Mucosa of rectum (tissue), 2 donors: ENCODE measurements at regions not wholly inside any gene's neighbourhood (a gene's known extent, or its start where the extent isn't known, plus 50 kb on each side); places are given as distances from the start of the nearest gene placed in this dataset.

Experiments used
- H3K27ac ChIP-seq, 2 donors: one replicate each; pipeline ENCODE4 v1.7.0; 2013; ENCODE audit warnings: inconsistent platforms in 2 of 2, low read depth in 2 of 2, low read length in 2 of 2
- H3K27me3 ChIP-seq, 2 donors: one replicate each; pipeline ENCODE4 v1.7.0; 2013; ENCODE audit warnings: low read length in 2 of 2; ENCODE audit not compliant: control insufficient read depth in 2 of 2, insufficient read depth in 2 of 2
- H3K36me3 ChIP-seq, 2 donors: one replicate each; pipeline ENCODE4 v1.7.0; 2013; ENCODE audit warnings: low read length in 2 of 2; ENCODE audit not compliant: control insufficient read depth in 2 of 2, insufficient read depth in 2 of 2
- H3K4me1 ChIP-seq, 2 donors: one replicate each; pipeline ENCODE4 v1.7.0; 2013; ENCODE audit warnings: low read length in 2 of 2, mild to moderate bottlenecking in 1 of 2; ENCODE audit not compliant: control insufficient read depth in 2 of 2, insufficient read depth in 2 of 2
- H3K4me3 ChIP-seq, 2 donors: one replicate each; pipeline ENCODE4 v1.7.0; 2013; ENCODE audit warnings: low read length in 2 of 2
- H3K9ac ChIP-seq, 2 donors: one replicate each; pipeline ENCODE4 v1.7.0; 2013; ENCODE audit warnings: low read length in 2 of 2, low read depth in 1 of 2, mild to moderate bottlenecking in 1 of 2
- H3K9me3 ChIP-seq, 2 donors: one replicate each; pipeline ENCODE4 v1.7.0; 2013; ENCODE audit warnings: low read length in 2 of 2; ENCODE audit not compliant: control insufficient read depth in 2 of 2
- donor health status: healthy.
- donor health status: Normal muscosa, but diverticular disease.

DNA sequence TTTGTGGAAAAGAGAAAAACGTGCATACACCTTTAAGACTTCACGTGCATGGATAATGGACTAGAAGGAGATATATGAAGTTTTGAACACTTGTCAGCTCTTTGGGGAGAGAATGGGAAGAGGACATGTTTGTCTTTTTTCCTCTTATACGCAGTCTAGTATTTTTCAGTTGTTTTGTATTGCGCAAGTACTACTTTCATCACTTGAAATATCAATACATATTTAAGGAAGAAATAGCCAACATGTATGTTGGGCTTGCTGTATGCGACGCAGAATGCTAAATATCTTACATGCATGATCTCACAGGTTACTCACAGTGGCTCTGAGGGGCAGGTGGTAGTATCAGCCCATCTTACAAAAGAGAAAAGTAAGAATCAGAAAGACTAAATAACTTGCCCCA is 176.5 kb upstream of the RUNX1 start:
- H3K36me3 ChIP-seq: no peaks in the 10 kb centered on the region
- no peak overlapping the region for H3K4me3 ChIP-seq
- H3K9ac ChIP-seq: no peak overlapping the region
- H3K9me3 ChIP-seq: no peaks in the 10 kb centered on the region
- H3K27ac ChIP-seq: no peak overlapping the region
- H3K4me1 ChIP-seq: peaks cover 0 to 9% of the 10 kb centered on the region in 2 donors
- H3K27me3 ChIP-seq: no peaks in the 10 kb centered on the region

DNA sequence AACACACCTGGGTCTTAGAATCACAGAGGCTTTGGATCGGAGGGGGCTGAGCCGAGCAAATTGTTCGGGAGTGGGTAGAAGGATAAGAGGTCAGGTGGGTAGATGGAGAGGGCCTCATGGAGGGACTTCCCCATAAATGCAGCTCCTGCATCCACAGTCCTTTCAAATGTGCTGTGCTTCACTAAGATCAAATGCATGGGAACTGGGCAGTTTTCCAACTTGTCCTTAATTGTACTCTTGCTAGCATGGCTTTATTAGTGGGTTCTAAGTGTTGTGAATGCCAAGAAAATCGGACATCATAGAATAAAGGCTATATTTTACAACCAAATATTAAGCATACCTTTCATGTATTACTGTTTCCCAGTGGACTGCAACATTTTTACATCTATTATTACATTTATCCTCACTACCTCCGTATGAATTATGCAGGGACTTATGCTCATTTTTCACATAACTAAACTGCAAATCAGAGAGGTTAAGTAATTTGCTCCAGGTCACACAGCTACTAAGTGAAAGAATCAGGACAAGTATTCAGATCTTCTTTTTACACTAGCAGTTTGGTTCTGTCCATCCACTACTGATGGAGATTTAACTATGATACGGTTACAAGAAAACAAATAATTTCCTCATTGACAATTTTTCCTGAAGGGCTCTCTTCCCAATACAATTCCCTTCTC is 174.5 kb upstream of the RUNX1 start:
- Histone ChIP-seq H3K9me3 (no peaks in the 10 kb centered on the region), H3K9ac (no peak overlapping the region), H3K4me1 (peaks cover 0 to 9% of the 10 kb centered on the region in 2 donors), H3K36me3 (no peaks in the 10 kb centered on the region), H3K27ac (no peak overlapping the region), H3K4me3 (no peak overlapping the region), H3K27me3 (no peaks in the 10 kb centered on the region)

DNA sequence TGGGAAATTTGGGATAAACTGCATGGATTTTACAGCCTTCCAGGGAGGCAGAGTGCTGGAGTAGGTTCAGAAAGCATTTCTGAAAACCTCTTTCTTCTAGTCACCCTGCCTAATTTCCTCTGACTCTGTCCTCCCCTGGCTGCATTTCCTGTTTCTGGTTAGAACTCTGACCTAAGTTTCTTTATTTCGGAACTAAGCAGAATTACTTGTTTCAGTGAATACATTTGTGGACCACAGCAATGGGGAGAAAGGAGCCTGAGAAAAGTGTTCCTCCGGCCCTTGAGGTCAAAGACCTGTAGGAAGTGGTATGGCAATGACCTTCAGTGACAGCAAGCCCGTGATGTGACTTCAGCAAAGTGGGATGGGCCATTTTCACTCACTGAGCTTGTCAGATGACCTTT is 173.4 kb upstream of the RUNX1 start:
- Histone ChIP-seq H3K27ac (no peak overlapping the region), H3K36me3 (no peaks in the 10 kb centered on the region), H3K27me3 (no peaks in the 10 kb centered on the region)

DNA sequence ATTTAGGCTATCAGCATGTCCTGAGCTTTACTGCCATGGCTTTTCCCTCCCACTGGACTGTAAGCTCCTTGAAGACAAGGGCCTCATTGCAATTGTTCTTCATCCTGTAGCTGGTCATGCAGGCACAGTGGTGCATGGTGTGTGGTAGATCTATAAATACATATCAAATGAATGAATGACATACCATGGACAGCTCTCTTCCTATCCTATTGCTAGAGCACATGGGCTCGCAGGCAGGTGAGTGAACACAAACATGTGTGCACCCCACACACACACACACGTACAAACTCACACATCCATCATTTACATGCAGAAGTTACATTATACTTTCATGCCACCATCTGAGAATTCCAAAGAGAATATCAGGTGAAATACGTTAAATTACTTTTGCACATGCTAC is 172.9 kb upstream of the RUNX1 start:
- Histone ChIP-seq H3K27ac (no peak overlapping the region), H3K4me3 (no peak overlapping the region), H3K27me3 (no peaks in the 10 kb centered on the region), H3K36me3 (no peaks in the 10 kb centered on the region), H3K9me3 (no peaks in the 10 kb centered on the region), H3K9ac (no peak overlapping the region), H3K4me1 (peaks cover 0 to 9% of the 10 kb centered on the region in 2 donors)

More for the DNA sequence above, 173.4 kb upstream of the RUNX1 start:
- no peak overlapping the region for H3K4me3 ChIP-seq
- no peaks in the 10 kb centered on the region for H3K9me3 ChIP-seq
- H3K9ac ChIP-seq: no peak overlapping the region
- peaks cover 0 to 9% of the 10 kb centered on the region in 2 donors for H3K4me1 ChIP-seq

DNA sequence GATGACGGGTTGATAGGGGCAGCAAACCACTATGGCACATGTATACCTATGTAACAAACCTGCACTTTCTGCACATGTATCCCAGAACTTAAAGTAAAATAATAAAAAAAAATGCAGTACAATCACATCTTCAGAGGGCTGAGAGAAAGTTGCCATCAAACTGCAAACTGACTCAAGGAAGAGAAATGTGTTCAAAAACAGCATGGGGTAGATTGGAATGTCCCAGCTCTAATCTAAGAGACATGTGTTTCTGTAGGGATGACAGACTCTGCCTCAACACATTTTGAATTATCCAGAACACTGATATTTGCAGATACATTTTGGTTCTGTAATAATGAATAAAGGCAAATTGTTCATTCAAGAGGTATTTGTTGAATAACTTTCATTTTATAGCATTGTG is 171.2 kb upstream of the RUNX1 start:
- peaks cover 0 to 6% of the 10 kb centered on the region in 2 donors for H3K4me1 ChIP-seq
- H3K9ac ChIP-seq: no peak overlapping the region
- H3K36me3 ChIP-seq: no peaks in the 10 kb centered on the region
- H3K9me3 ChIP-seq: no peaks in the 10 kb centered on the region
- no peak overlapping the region for H3K4me3 ChIP-seq
- no peaks in the 10 kb centered on the region for H3K27me3 ChIP-seq
- no peak overlapping the region for H3K27ac ChIP-seq

DNA sequence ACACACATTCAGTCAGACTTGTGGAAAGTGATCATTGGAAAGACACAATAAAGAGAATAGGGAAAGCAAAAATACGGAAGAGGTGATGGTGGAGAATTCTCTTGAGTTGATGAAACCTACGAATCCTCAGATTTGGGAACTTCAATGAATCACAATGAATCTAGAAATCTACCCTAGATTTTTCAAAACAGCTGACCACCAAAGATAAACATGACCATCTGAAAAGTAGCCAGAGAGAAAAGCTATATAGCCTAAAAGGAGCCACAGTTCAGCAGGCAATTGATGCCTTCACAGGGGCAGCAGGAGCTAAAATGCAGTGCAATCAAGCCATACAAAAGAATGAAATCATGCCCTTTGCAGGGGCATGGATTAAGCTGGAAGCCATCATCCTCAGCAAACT is 170.6 kb upstream of the RUNX1 start:
- Histone ChIP-seq H3K27me3 (no peaks in the 10 kb centered on the region), H3K27ac (no peak overlapping the region), H3K4me3 (no peak overlapping the region), H3K9me3 (no peaks in the 10 kb centered on the region), H3K4me1 (peaks cover 0 to 6% of the 10 kb centered on the region in 2 donors), H3K36me3 (no peaks in the 10 kb centered on the region), H3K9ac (no peak overlapping the region)

DNA sequence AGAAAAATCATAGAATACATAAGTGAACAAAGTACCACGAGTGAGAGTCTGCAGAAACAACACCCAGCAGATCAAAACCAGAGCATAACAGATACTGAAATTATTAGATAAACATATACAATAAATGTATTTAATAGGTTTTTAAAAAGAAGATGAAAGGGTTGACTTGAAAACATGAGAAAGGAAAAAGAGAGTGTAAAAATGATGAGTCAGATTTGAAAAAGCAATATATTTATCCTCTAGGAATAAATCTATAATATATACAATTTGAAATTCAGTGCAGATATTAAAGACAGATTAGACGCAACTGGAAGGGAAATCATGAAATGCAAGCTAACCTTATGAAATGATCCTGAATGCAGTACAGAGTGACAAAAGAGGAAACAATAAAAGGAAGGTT is 170.2 kb upstream of the RUNX1 start:
- Histone ChIP-seq H3K4me1 (peaks cover 0 to 6% of the 10 kb centered on the region in 2 donors), H3K9ac (no peak overlapping the region), H3K27ac (no peak overlapping the region), H3K4me3 (no peak overlapping the region), H3K27me3 (no peaks in the 10 kb centered on the region), H3K36me3 (no peaks in the 10 kb centered on the region), H3K9me3 (no peaks in the 10 kb centered on the region)

DNA sequence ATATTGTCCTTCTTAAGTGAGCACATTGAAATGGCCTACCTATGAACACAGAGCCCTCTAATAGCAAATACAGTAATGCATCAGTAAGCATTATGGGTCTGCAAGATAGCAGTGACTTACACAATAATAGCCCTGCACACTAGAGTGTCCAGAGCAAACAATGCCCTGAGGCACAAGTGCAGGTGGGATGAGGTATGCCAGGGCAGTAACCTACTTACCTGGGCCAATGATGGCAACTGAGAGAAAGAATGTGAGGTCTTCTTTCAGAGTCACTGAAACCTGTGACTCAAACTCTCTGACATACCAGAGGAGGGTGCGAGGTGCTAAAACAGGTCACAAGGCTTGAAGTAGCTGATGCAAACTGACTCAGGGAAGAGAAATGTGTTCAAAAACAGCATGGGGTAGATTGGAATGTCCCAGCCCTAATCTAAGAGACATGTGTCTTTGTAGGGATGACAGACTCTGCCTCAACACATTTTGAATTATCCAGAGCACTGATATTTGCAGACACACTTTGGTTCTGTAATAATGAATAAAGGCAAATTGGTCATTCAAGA is 168.5 kb upstream of the RUNX1 start:
- H3K4me3 ChIP-seq: no peak overlapping the region
- no peak overlapping the region for H3K27ac ChIP-seq
- H3K27me3 ChIP-seq: no peaks in the 10 kb centered on the region
- no peak overlapping the region for H3K9ac ChIP-seq
- no peaks in the 10 kb centered on the region for H3K36me3 ChIP-seq
- H3K9me3 ChIP-seq: no peaks in the 10 kb centered on the region
- peaks cover 0 to 6% of the 10 kb centered on the region in 2 donors for H3K4me1 ChIP-seq

DNA sequence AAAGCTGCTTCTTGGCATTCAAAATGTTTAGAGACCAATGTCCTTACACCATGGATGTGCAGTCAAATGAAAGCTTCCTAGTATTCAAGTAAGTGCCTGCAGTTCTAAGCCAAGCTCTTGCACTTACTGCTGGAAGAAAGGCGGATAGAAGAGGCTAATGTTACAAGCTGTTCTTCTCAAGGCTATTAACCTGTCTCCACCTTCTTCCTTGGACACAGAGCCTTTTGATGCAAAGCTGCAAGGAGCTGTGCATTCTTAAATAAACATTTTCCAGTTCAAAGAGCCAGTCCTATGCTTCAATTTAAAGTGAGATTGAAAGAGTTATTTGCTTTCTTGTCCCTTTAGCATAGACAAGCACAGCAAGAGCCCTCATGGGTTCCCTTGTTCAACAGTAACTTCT is 167.9 kb upstream of the RUNX1 start:
- no peak overlapping the region for H3K27ac ChIP-seq

DNA sequence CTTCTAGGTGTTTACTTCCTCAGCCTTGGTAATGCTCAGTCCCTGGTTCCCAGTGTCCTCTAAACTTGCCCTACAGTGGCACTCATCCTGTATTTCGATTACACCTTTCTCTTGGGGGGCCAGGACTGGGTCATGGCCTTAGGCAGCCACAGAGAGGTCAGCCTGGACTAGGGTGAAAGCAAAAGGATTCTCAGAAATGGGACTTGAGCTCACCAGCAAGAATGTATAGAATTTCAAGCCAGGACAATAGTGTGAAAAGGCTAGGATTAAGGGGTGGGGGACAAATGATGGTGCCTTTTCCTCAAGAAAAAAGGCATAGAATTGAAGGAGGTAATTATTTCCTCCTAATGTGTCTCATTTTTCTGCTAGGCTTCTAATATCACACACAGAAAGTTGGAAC is 166.8 kb upstream of the RUNX1 start:
- no peak overlapping the region for H3K27ac ChIP-seq
- no peaks in the 10 kb centered on the region for H3K27me3 ChIP-seq
- no peaks in the 10 kb centered on the region for H3K9me3 ChIP-seq
- H3K36me3 ChIP-seq: no peaks in the 10 kb centered on the region
- no peaks in the 10 kb centered on the region for H3K4me1 ChIP-seq
- no peak overlapping the region for H3K9ac ChIP-seq
- no peak overlapping the region for H3K4me3 ChIP-seq

More for the DNA sequence above, 167.9 kb upstream of the RUNX1 start:
- Histone ChIP-seq H3K9me3 (no peaks in the 10 kb centered on the region), H3K27me3 (no peaks in the 10 kb centered on the region), H3K36me3 (no peaks in the 10 kb centered on the region), H3K4me1 (peaks cover 0 to under 1% of the 10 kb centered on the region in 2 donors), H3K4me3 (no peak overlapping the region), H3K9ac (no peak overlapping the region)
